GM12891 (cell line): ENCODE measurements at regions not wholly inside any gene's neighbourhood (a gene's known extent, or its start where the extent isn't known, plus 50 kb on each side); places are given as distances from the start of the nearest gene placed in this dataset.
"Not testable (repeated sequence)": the region's sequence is repeated elsewhere in the genome, so short reads cannot be mapped to it uniquely, and the experiment has no call there.

Source experiments
- DNase-seq: peaks from one replicate; pipeline ENCODE4 v3.0.0; 2011; ENCODE audit warnings: low spot score; ENCODE audit not compliant: insufficient read length
- FAIRE-seq: peaks from 2 replicates; lab custom pipeline; 2011; peaks lifted over from hg19 to GRCh38; lab: Jason Lieb, UNC
- PAX5 ChIP-seq: IDR thresholded peaks from 2 replicates; pipeline ENCODE4 v1.6.1; 2011; ENCODE audit warnings: low read length, moderate library complexity, mild to moderate bottlenecking; ENCODE audit not compliant: insufficient read depth, severe bottlenecking
- POLR2A ChIP-seq: IDR thresholded peaks from 2 replicates; pipeline ENCODE4 v1.6.1; 2011; ENCODE audit warnings: low read depth, low read length, control low read depth
- POLR2AphosphoS5 ChIP-seq: IDR thresholded peaks from 2 replicates; pipeline ENCODE4 v1.6.1; 2011; ENCODE audit warnings: low read depth, low read length, control low read depth
- POU2F2 ChIP-seq: IDR thresholded peaks from 2 replicates; pipeline ENCODE4 v1.6.1; 2011; ENCODE audit warnings: low read depth, mild to moderate bottlenecking, control low read depth, low read length, moderate library complexity
- SPI1 ChIP-seq: IDR thresholded peaks from 2 replicates; pipeline ENCODE4 v1.6.1; 2011; ENCODE audit warnings: low read depth, low read length, control low read depth
- TAF1 ChIP-seq: IDR thresholded peaks from 2 replicates; pipeline ENCODE4 v1.6.1; 2011; ENCODE audit warnings: low read depth, low read length, control low read depth

- FAIRE-seq (no peak), DNase-seq (no peak)
- TF ChIP-seq POU2F2 (no peak), POLR2AphosphoS5 (no peak), TAF1 (no peak), SPI1 (no peak), POLR2A (no peak), PAX5 (no peak)
These were observed 403.9 kb upstream of the SMIM31 start for GRCh38 chr4:164350061-164350460.

- FAIRE-seq, DNase-seq: not testable (repeated sequence)
These were observed 403.2 kb upstream of the SMIM31 start for GRCh38 chr4:164350716-164351115.

GRCh38 chr4:164357957-164358356 lies 396.0 kb upstream of the SMIM31 start:
- TF ChIP-seq POU2F2 (no peak), SPI1 (no peak), POLR2A (no peak), PAX5 (no peak), POLR2AphosphoS5 (no peak), TAF1 (no peak)
- no peak for FAIRE-seq
- DNase-seq = no peak

GRCh38 chr4:164358400-164358799 lies 395.5 kb upstream of the SMIM31 start:
- DNase-seq = no peak
- TF ChIP-seq SPI1 (no peak), TAF1 (no peak), PAX5 (no peak), POLR2AphosphoS5 (no peak)
- no peak for FAIRE-seq

GRCh38 chr4:164359881-164360280 lies 394.1 kb upstream of the SMIM31 start:
- no peak for FAIRE-seq
- no peak for TF ChIP-seq TAF1
- no peak for TF ChIP-seq POLR2A
- no peak for TF ChIP-seq SPI1
- TF ChIP-seq PAX5 = no peak
- TF ChIP-seq POU2F2 = no peak
- TF ChIP-seq POLR2AphosphoS5 = no peak
- no peak for DNase-seq

GRCh38 chr4:164368894-164369293 lies 385.0 kb upstream of the SMIM31 start:
- TF ChIP-seq TAF1 (no peak), POLR2AphosphoS5 (no peak), PAX5 (no peak), SPI1 (no peak), POLR2A (no peak), POU2F2 (no peak)
- FAIRE-seq (no peak), DNase-seq (no peak)

- no peak for FAIRE-seq
- no peak for DNase-seq
- TF ChIP-seq TAF1 (no peak), POLR2A (no peak), SPI1 (no peak), PAX5 (no peak)
These were observed 380.9 kb upstream of the SMIM31 start for GRCh38 chr4:164373021-164373420.

GRCh38 chr4:164377277-164377676 lies 376.7 kb upstream of the SMIM31 start:
- no peak for FAIRE-seq
- TF ChIP-seq POU2F2 (no peak), POLR2AphosphoS5 (no peak), TAF1 (no peak), PAX5 (no peak), POLR2A (no peak), SPI1 (no peak)
- no peak for DNase-seq

- FAIRE-seq (no peak), DNase-seq (no peak)
- TF ChIP-seq POU2F2 (no peak), POLR2A (no peak), TAF1 (no peak), SPI1 (no peak), PAX5 (no peak), POLR2AphosphoS5 (no peak)
These were observed 375.6 kb upstream of the SMIM31 start for GRCh38 chr4:164378361-164378760.

GRCh38 chr4:164379694-164380093 lies 374.2 kb upstream of the SMIM31 start:
- DNase-seq (no peak), FAIRE-seq (no peak)
- no peak for TF ChIP-seq TAF1

- TF ChIP-seq POLR2AphosphoS5 = no peak
- TF ChIP-seq SPI1 = no peak
- no peak for TF ChIP-seq POLR2A
- no peak for TF ChIP-seq PAX5
- TF ChIP-seq POU2F2 = no peak
- no peak for TF ChIP-seq TAF1
- DNase-seq = no peak
- FAIRE-seq = no peak
These were observed 372.1 kb upstream of the SMIM31 start for GRCh38 chr4:164381859-164382258.

GRCh38 chr4:164383058-164383357 lies 370.9 kb upstream of the SMIM31 start:
- no peak for TF ChIP-seq POLR2AphosphoS5
- TF ChIP-seq SPI1 = no peak
- no peak for TF ChIP-seq TAF1
- no peak for TF ChIP-seq POLR2A
- FAIRE-seq = no peak
- no peak for DNase-seq
